H9 (cell line): ENCODE measurements at regions not wholly inside any gene's neighbourhood (a gene's known extent, or its start where the extent isn't known, plus 50 kb on each side); places are given as distances from the start of the nearest gene placed in this dataset.

Source experiments
- DNase-seq: peaks from one replicate; pipeline ENCODE4 v3.0.0-alpha.2; 2017
- H2AFZ ChIP-seq: one replicate; pipeline ENCODE4 v1.6.1; 2013; ENCODE audit warnings: mild to moderate bottlenecking, low read length, control low read depth, moderate library complexity
- H2AK5ac ChIP-seq: 2 replicates; pipeline ENCODE4 v1.6.1; 2013; ENCODE audit warnings: low read length, control low read depth, mixed read lengths; ENCODE audit not compliant: insufficient read length
- H2BK120ac ChIP-seq: one replicate; pipeline ENCODE4 v1.6.1; 2013; ENCODE audit warnings: low read depth, mild to moderate bottlenecking, low read length, control low read depth, inconsistent platforms; ENCODE audit not compliant: poor library complexity, severe bottlenecking
- H2BK12ac ChIP-seq: 2 replicates; pipeline ENCODE4 v1.6.1; 2013; ENCODE audit warnings: low read length, control low read depth, mixed read lengths, low read depth; ENCODE audit not compliant: insufficient read length
- H2BK15ac ChIP-seq: 2 replicates; pipeline ENCODE4 v1.6.1; 2013; ENCODE audit warnings: low read depth, low read length, control low read depth
- H2BK20ac ChIP-seq: one replicate; pipeline ENCODE4 v1.6.1; 2013; ENCODE audit warnings: low read depth, mild to moderate bottlenecking, low read length, control low read depth, inconsistent platforms; ENCODE audit not compliant: poor library complexity, severe bottlenecking
- H2BK5ac ChIP-seq: 2 replicates; pipeline ENCODE4 v1.6.1; 2013; ENCODE audit warnings: low read length, control low read depth, mixed read lengths; ENCODE audit not compliant: insufficient read length
- H3K14ac ChIP-seq: 2 replicates; pipeline ENCODE4 v1.6.1; 2013; ENCODE audit warnings: low read length, control low read depth; ENCODE audit not compliant: insufficient read depth
- H3K18ac ChIP-seq: 2 replicates; pipeline ENCODE4 v1.6.1; 2013; ENCODE audit warnings: low read depth, mild to moderate bottlenecking, mixed read lengths, low read length, control low read depth; ENCODE audit not compliant: insufficient read length
- H3K23ac ChIP-seq: 2 replicates; pipeline ENCODE4 v1.6.1; 2013; ENCODE audit warnings: low read length, control low read depth, mixed read lengths, low read depth; ENCODE audit not compliant: insufficient read length
- H3K23me2 ChIP-seq: 2 replicates; pipeline ENCODE4 v1.6.1; 2013; ENCODE audit warnings: low read depth, mild to moderate bottlenecking, mixed read lengths, low read length, control low read depth; ENCODE audit not compliant: insufficient read length, poor library complexity, severe bottlenecking
- H3K27ac ChIP-seq: 2 replicates; pipeline ENCODE4 v1.5.1; 2013; ENCODE audit warnings: low read length, control low read depth, mixed read lengths, low read depth; ENCODE audit not compliant: insufficient read length
- H3K27me3 ChIP-seq: 2 replicates; pipeline ENCODE4 v1.6.1; 2013; ENCODE audit warnings: low read length, control low read depth, inconsistent platforms; ENCODE audit not compliant: insufficient read depth
- H3K4ac ChIP-seq: 2 replicates; pipeline ENCODE4 v1.6.1; 2013; ENCODE audit warnings: low read depth, mild to moderate bottlenecking, control low read depth, inconsistent platforms, low read length, moderate library complexity
- H3K4me1 ChIP-seq: 2 replicates; pipeline ENCODE4 v1.6.1; 2013; ENCODE audit warnings: low read length, control low read depth, inconsistent platforms; ENCODE audit not compliant: insufficient read depth
- H3K4me2 ChIP-seq: 2 replicates; pipeline ENCODE4 v1.6.1; 2013; ENCODE audit warnings: low read length, control low read depth, mixed read lengths; ENCODE audit not compliant: insufficient read length, insufficient read depth
- H3K56ac ChIP-seq: 2 replicates; pipeline ENCODE4 v1.6.1; 2013; ENCODE audit warnings: low read depth, mild to moderate bottlenecking, mixed read lengths, low read length, control low read depth; ENCODE audit not compliant: insufficient read length
- H3K79me1 ChIP-seq: 2 replicates; pipeline ENCODE4 v1.6.1; 2013; ENCODE audit warnings: low read depth, mild to moderate bottlenecking, moderate library complexity, low read length, control low read depth, inconsistent platforms; ENCODE audit not compliant: insufficient read depth, poor library complexity, severe bottlenecking
- H3K79me2 ChIP-seq: 2 replicates; pipeline ENCODE4 v1.6.1; 2013; ENCODE audit warnings: low read length, control low read depth, inconsistent platforms; ENCODE audit not compliant: insufficient read depth
- H3K9ac ChIP-seq: 2 replicates; pipeline ENCODE4 v1.6.1; 2013; ENCODE audit warnings: low read length, control low read depth, mixed read lengths; ENCODE audit not compliant: insufficient read length; ENCODE audit errors: extremely low read depth
- H3K9me3 ChIP-seq: one replicate; pipeline ENCODE4 v1.6.1; 2013; ENCODE audit warnings: low read depth, low read length, inconsistent platforms; ENCODE audit not compliant: control insufficient read depth
- H3T11ph ChIP-seq: one replicate; pipeline ENCODE4 v1.6.1; 2013; ENCODE audit warnings: mild to moderate bottlenecking, low read length, control low read depth, inconsistent platforms
- H4K20me1 ChIP-seq: one replicate; pipeline ENCODE4 v1.6.1; 2013; ENCODE audit not compliant: control insufficient read depth, insufficient read length, insufficient read depth
- H4K5ac ChIP-seq: 2 replicates; pipeline ENCODE4 v1.6.1; 2013; ENCODE audit warnings: low read depth, mild to moderate bottlenecking, mixed read lengths, low read length, control low read depth; ENCODE audit not compliant: insufficient read length
- H4K8ac ChIP-seq: replicated peaks from 2 replicates; pipeline ENCODE4 v1.6.1; 2013; ENCODE audit warnings: low read length, control low read depth, mixed read lengths, low read depth; ENCODE audit not compliant: insufficient read length
- H4K91ac ChIP-seq: 2 replicates; pipeline ENCODE4 v1.6.1; 2013; ENCODE audit warnings: low read depth, mild to moderate bottlenecking, moderate library complexity, mixed read lengths, low read length, control low read depth; ENCODE audit not compliant: insufficient read length
- H3K27ac Mint-ChIP-seq, 3 experiments: 2 replicates in 2 of 3; 3 replicates in 1 of 3; pipeline ENCODE4 v1.8.0; 2020 to 2021; ENCODE audit warnings: mixed read lengths in 3 of 3, mild to moderate bottlenecking in 1 of 3, moderate library complexity in 1 of 3
- H3K27me3 Mint-ChIP-seq: 2 replicates; pipeline ENCODE4 v1.8.0; 2021; ENCODE audit warnings: low read depth, mild to moderate bottlenecking, moderate library complexity, mixed read lengths
- H3K36me3 Mint-ChIP-seq, 3 experiments: 2 replicates in 2 of 3; 3 replicates in 1 of 3; pipeline ENCODE4 v1.8.0; 2020 to 2021; ENCODE audit warnings: low read depth in 3 of 3, mixed read lengths in 3 of 3; ENCODE audit not compliant: insufficient read depth in 1 of 3
- H3K4me1 Mint-ChIP-seq, 2 experiments: 2 replicates each; pipeline ENCODE4 v1.8.0; 2020; ENCODE audit warnings: mixed read lengths in 2 of 2
- H3K4me3 Mint-ChIP-seq, 2 experiments: 2 replicates in 1 of 2; 3 replicates in 1 of 2; pipeline ENCODE4 v1.8.0; 2020 to 2021; ENCODE audit warnings: mild to moderate bottlenecking in 2 of 2, mixed read lengths in 2 of 2, moderate library complexity in 1 of 2
- H3K9me3 Mint-ChIP-seq, 2 experiments: 2 replicates in 1 of 2; 3 replicates in 1 of 2; pipeline ENCODE4 v1.8.0; 2020; ENCODE audit warnings: mild to moderate bottlenecking in 2 of 2, mixed read lengths in 2 of 2, moderate library complexity in 1 of 2
- WGBS: extraction: QIAGEN DNeasy Blood & Tissue Kit; methylation state at CpG from one replicate; pipeline ENCODE4 v1.1.7; 2013; ENCODE audit warnings: missing lambda C conversion rate, low lambda C conversion rate, mixed read lengths; ENCODE audit not compliant: insufficient read length; ENCODE audit errors: extremely low coverage; 5-methylcytosine and 5-hydroxymethylcytosine counted together
- TF ChIP-seq, protein P1 (sequence below): fragments of 200-600 bp; sonication (generic); conservative IDR thresholded peaks from 3 replicates; pipeline ENCODE4 v1.8.0; 2021; ENCODE audit warnings: antibody characterized with exemption, mild to moderate bottlenecking

DNA sequence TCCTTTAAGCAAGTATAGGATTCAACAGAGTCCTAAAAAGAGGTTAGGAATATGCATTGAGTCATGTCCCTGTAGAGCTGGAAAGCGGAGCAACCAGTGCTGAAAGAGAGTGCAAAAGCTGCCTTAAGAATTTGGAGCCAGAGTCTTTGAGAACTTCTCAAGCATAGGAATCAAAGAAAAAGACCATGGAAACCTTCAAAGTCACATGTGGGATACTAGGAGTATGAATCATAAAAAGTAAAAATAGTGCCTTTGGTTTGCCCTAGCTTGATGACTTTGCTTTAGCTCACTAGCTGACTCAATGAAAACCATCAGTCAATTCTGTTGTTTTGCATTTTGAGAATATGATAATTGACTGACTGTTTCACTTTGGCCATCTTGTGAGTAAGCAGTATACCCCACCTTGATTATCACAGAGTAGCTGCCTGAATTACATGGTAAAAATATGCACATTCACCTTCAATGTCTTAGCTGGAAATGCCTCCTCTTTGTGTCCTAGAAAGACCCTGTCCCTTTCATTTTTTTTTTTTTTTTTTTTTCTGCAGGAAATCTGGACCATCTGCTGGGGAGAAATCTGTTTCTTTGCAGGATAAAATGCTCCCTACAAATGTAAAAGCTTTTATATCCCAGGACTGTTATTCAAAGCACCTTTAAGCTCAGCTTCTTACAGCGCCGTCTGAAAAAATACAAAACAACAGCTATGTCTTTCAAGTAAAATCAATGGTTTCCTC lies 248.6 kb upstream of the KRR1 start:
- no peaks in the 10 kb centered on the region for H3K23me2 ChIP-seq
- WGBS, result no CpG with 5 or more reads among the region's 3 CpGs
- no peaks in the 10 kb centered on the region for H3K79me2 ChIP-seq
- H4K91ac ChIP-seq, result no peak overlapping the region
- H3K18ac ChIP-seq, result no peak overlapping the region
- no peak overlapping the region for H2BK120ac ChIP-seq
- no peaks in the 10 kb centered on the region for H3K9me3 Mint-ChIP-seq
- H3K9ac ChIP-seq, result no peak overlapping the region
- H3K4me1 ChIP-seq, result peaks cover 2% of the 10 kb centered on the region; the same call in 1 of the 2 replicates
- H3K9me3 ChIP-seq, result no peaks in the 10 kb centered on the region
- H3K14ac ChIP-seq, result no peak overlapping the region
- 0 out of 7 replicates have a peak overlapping the region, but pooled peaks of 1 of the 3 experiments have one; percentile 8 for H3K27ac Mint-ChIP-seq
- no peak overlapping the region for H2AFZ ChIP-seq
- H3K79me1 ChIP-seq, result no peaks in the 10 kb centered on the region
- H3K23ac ChIP-seq, result no peak overlapping the region
- no peaks in the 10 kb centered on the region for H4K20me1 ChIP-seq
- no peak overlapping the region for H3T11ph ChIP-seq
- no peak overlapping the region for H4K5ac ChIP-seq
- H3K4ac ChIP-seq, result no peak overlapping the region
- H3K4me2 ChIP-seq, result no peak overlapping the region
- no peak overlapping the region for H3K27ac ChIP-seq
- H4K8ac ChIP-seq, result no peak overlapping the region
- H2AK5ac ChIP-seq, result no peak overlapping the region
- no peak overlapping the region for H2BK15ac ChIP-seq
- H3K27me3 Mint-ChIP-seq, result no peaks in the 10 kb centered on the region
- H3K4me3 Mint-ChIP-seq, result no peak overlapping the region
- H2BK20ac ChIP-seq, result no peak overlapping the region
- no peaks in the 10 kb centered on the region for H3K36me3 Mint-ChIP-seq
- H3K4me1 Mint-ChIP-seq, result peaks cover 23 to 27% of the 10 kb centered on the region in 2 experiments
- TF ChIP-seq, protein P1, sequence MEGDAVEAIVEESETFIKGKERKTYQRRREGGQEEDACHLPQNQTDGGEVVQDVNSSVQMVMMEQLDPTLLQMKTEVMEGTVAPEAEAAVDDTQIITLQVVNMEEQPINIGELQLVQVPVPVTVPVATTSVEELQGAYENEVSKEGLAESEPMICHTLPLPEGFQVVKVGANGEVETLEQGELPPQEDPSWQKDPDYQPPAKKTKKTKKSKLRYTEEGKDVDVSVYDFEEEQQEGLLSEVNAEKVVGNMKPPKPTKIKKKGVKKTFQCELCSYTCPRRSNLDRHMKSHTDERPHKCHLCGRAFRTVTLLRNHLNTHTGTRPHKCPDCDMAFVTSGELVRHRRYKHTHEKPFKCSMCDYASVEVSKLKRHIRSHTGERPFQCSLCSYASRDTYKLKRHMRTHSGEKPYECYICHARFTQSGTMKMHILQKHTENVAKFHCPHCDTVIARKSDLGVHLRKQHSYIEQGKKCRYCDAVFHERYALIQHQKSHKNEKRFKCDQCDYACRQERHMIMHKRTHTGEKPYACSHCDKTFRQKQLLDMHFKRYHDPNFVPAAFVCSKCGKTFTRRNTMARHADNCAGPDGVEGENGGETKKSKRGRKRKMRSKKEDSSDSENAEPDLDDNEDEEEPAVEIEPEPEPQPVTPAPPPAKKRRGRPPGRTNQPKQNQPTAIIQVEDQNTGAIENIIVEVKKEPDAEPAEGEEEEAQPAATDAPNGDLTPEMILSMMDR, result no peak
- no peak overlapping the region for H2BK12ac ChIP-seq
- no peak overlapping the region for H3K56ac ChIP-seq
- no peaks in the 10 kb centered on the region for H3K27me3 ChIP-seq
- no peak overlapping the region for H2BK5ac ChIP-seq
- DNase-seq, result no peak
